ENCODE measurements at regions not wholly inside any gene's neighbourhood (a gene's known extent, or its start where the extent isn't known, plus 50 kb on each side); places are given as distances from the start of the nearest gene placed in this dataset.

GRCh38 chr15:62894322-62895085 lies 148.0 kb upstream of the TPM1 start:
- no peak for DNase-seq (ENCODE audit: low spot score)
- Histone ChIP-seq H3K27ac (peak overlapping the region in 1 of 2 donors; percentile 88), H3K27me3 (no peaks in the 10 kb centered on the region), H3K4me3 (no peak overlapping the region), H3K36me3 (no peaks in the 10 kb centered on the region), H3K9me3 (no peaks in the 10 kb centered on the region), H3K4me1 (peaks cover 0 to 54% of the 10 kb centered on the region in 2 donors)
- no peak for TF ChIP-seq CTCF (IDR thresholded peaks at IDR 0.05)

- Histone ChIP-seq H3K4me3 (no peak overlapping the region), H3K36me3 (no peaks in the 10 kb centered on the region), H3K4me1 (peaks cover 0 to 49% of the 10 kb centered on the region in 2 donors), H3K27ac (peak overlapping the region; percentile 78 to 88), H3K27me3 (no peaks in the 10 kb centered on the region), H3K9me3 (no peaks in the 10 kb centered on the region)
- TF ChIP-seq CTCF (IDR thresholded peaks at IDR 0.05) = no peak
- DNase-seq (ENCODE audit: low spot score) = no peak
Measured at GRCh38 chr15:62895139-62895866, 147.2 kb upstream of the TPM1 start.

DNA sequence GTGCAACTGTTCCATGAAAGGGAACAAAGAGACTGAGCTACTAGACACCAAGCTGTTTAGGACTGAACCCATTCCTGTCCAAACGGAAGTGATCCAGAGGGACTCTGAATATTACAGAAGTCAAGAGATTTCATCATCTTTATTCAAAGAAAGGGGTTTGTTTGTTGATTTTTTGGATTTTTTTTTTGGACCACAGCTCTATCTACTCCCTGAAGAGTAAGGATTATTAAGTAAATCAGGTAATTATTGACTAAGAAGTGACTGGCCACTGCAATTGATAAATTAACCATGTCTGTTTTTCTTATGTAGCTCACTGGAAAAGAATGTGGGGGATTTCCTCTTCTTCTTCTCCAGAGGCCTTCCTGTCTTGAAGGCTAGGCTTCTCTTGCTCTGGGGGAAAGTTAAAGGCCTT lies 146.6 kb upstream of the TPM1 start:
- Histone ChIP-seq H3K27me3 (no peaks in the 10 kb centered on the region), H3K4me1 (peaks cover 0 to 53% of the 10 kb centered on the region in 2 donors), H3K4me3 (no peak overlapping the region), H3K36me3 (no peaks in the 10 kb centered on the region), H3K9me3 (no peaks in the 10 kb centered on the region), H3K27ac (peak overlapping the region; percentile 78 to 88)
- TF ChIP-seq CTCF (IDR thresholded peaks at IDR 0.05) = no peak
- no peak for DNase-seq (ENCODE audit: low spot score)

- TF ChIP-seq CTCF (IDR thresholded peaks at IDR 0.05) = no peak
- no peak for DNase-seq (ENCODE audit: low spot score)
- peaks cover 0 to 59% of the 10 kb centered on the region in 2 donors for H3K4me1 ChIP-seq
- no peaks in the 10 kb centered on the region for H3K36me3 ChIP-seq
- peak overlapping the region; percentile 78 to 88 for H3K27ac ChIP-seq
- no peak overlapping the region for H3K4me3 ChIP-seq
- no peaks in the 10 kb centered on the region for H3K27me3 ChIP-seq
- H3K9me3 ChIP-seq = no peaks in the 10 kb centered on the region
Measured at GRCh38 chr15:62896380-62896866, 146.1 kb upstream of the TPM1 start.

GRCh38 chr15:62896969-62897486 lies 145.5 kb upstream of the TPM1 start:
- Histone ChIP-seq H3K27ac (peak overlapping the region; percentile 78 to 88), H3K27me3 (no peaks in the 10 kb centered on the region), H3K36me3 (no peaks in the 10 kb centered on the region), H3K4me3 (peak overlapping the region in 1 of 2 donors; percentile 14), H3K4me1 (peaks cover 0 to 61% of the 10 kb centered on the region in 2 donors), H3K9me3 (no peaks in the 10 kb centered on the region)
- DNase-seq (ENCODE audit: low spot score) = peak; percentile 96
- no peak for TF ChIP-seq CTCF (IDR thresholded peaks at IDR 0.05)

All from right atrium auricular region (tissue), 2 donors.